ENCODE measurements at regions not wholly inside any gene's neighbourhood (a gene's known extent, or its start where the extent isn't known, plus 50 kb on each side); places are given as distances from the start of the nearest gene placed in this dataset.

DNA sequence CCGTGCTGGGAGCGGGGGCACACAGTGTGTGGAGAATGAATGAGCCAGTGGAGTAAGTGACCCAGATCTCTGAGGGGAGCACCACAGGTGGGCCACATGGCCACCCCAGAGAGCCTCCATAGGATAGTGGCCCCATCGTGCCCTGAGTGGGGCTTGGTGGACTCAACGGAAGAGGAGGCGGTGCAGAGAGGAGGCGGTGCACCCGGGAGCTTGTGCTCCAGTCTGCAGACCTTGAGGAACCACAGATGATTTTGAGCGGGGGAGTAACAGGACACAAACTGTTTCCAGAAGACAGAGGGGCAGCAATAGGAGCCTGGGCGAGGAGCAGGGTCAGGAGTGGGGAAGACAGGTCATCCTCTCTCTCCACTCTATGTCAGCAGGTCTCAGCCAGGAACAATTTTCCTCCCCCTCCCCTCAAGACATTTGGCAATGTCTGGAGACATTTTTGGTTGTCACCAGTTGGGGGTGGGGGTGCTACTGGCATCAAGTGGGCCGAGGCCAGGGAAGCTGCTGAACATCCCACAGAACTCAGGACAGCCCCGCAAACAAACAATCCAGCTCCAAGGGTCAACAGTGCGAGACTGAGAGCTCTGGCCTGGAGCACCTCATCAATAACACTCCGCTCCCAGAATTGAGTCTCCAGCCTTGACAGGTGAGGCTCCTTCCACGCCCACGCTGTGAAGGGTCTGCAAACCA is 182.2 kb downstream of the USP12 start:
- no peak for DNase-seq
- TF ChIP-seq CTCF (IDR thresholded peaks at IDR 0.05): no peak
- intact Hi-C loops (cut with DNase I; ENCODE audit: low total_unique reads): loop anchor here (10.0 kb wide), 1 partner anchor 185 kb away; the partner anchor contains the start of gene USP12
- H3K36me3 ChIP-seq: no peaks in the 10 kb centered on the region
- H3K9me3 ChIP-seq: no peaks in the 10 kb centered on the region
- no peak overlapping the region for H3K4me3 ChIP-seq
- H3K4me1 ChIP-seq: peaks cover 0 to 46% (median 16%) of the 10 kb centered on the region in 4 donors
- H3K27ac ChIP-seq: no peak overlapping the region
- peaks cover 0 to 2% of the 10 kb centered on the region in 2 donors for H3K27me3 ChIP-seq

GRCh38 chr13:26988059-26988769 is 183.4 kb downstream of the USP12 start:
- Histone ChIP-seq H3K4me3 (no peak overlapping the region), H3K27ac (no peak overlapping the region), H3K27me3 (peaks cover 0 to 2% of the 10 kb centered on the region in 2 donors), H3K9me3 (no peaks in the 10 kb centered on the region), H3K4me1 (peaks cover 0 to 53% (median 19%) of the 10 kb centered on the region in 4 donors), H3K36me3 (no peaks in the 10 kb centered on the region)
- intact Hi-C loops (cut with DNase I; ENCODE audit: low total_unique reads): loop anchor here (10.0 kb wide), 1 partner anchor 187 kb away; the partner anchor contains the start of gene USP12
- DNase-seq: no peak
- TF ChIP-seq CTCF (IDR thresholded peaks at IDR 0.05): no peak

DNA sequence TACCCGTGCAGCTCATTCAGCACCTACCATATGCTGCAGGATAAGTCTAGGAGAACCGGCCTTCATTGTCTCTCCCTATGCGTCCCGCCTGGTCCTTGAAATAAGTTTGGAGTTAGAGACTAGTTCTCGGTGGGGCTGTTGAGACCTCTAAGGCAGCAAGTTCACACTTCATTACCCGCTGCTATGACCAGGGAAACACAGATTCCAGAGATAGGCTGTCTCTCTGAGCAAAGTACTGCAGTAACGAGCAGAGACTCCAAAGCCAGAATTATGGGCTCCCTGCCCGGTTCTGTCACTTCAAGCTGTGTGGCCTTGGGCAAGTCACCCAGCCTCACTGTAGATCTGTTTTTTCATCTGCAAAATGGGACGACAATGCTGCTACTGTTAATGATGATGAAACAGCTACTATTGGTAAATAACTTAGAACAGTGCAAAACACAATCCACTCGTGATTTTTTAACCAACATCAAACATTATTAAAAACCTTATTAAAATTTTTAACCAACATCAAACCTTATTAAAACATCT is 184.1 kb downstream of the USP12 start:
- Histone ChIP-seq H3K36me3 (no peaks in the 10 kb centered on the region), H3K27me3 (peaks cover 0 to 2% of the 10 kb centered on the region in 2 donors), H3K27ac (no peak overlapping the region), H3K4me1 (peaks cover 0 to 50% (median 15%) of the 10 kb centered on the region in 4 donors), H3K9me3 (no peaks in the 10 kb centered on the region), H3K4me3 (no peak overlapping the region)
- peak in 1 of 2 donors; percentile 25 for DNase-seq
- TF ChIP-seq CTCF (IDR thresholded peaks at IDR 0.05): no peak
- intact Hi-C loops (cut with DNase I; ENCODE audit: low total_unique reads): loop anchor here (10.0 kb wide), 1 partner anchor 187 kb away; the partner anchor contains the start of gene USP12

- H3K9me3 ChIP-seq: no peaks in the 10 kb centered on the region
- H3K27me3 ChIP-seq: peaks cover 0 to 2% of the 10 kb centered on the region in 2 donors
- no peak overlapping the region for H3K4me3 ChIP-seq
- DNase-seq: peak; percentile 76 to 79
- peaks cover 0 to 31% (median 9%) of the 10 kb centered on the region in 4 donors for H3K4me1 ChIP-seq
- H3K27ac ChIP-seq: peak overlapping the region in 1 of 2 donors; percentile 75
- intact Hi-C loops (cut with DNase I; ENCODE audit: low total_unique reads): loop anchor here (2.0 to 10.0 kb wide), 3 partner anchors 189 to 375 kb away; partner anchors contain the start of gene USP12
- peak; percentile 72 to 91 for TF ChIP-seq CTCF (IDR thresholded peaks at IDR 0.05)
- no peaks in the 10 kb centered on the region for H3K36me3 ChIP-seq
Observed at GRCh38 chr13:26985285-26985878, 186.2 kb downstream of the USP12 start.

GRCh38 chr13:26984337-26984736 is 187.3 kb downstream of the USP12 start:
- Histone ChIP-seq H3K9me3 (no peaks in the 10 kb centered on the region), H3K27ac (peak overlapping the region; percentile 68 to 75), H3K4me1 (peaks cover 0 to 31% (median 9%) of the 10 kb centered on the region in 4 donors), H3K4me3 (no peak overlapping the region), H3K27me3 (peaks cover 0 to 2% of the 10 kb centered on the region in 2 donors), H3K36me3 (no peaks in the 10 kb centered on the region)
- TF ChIP-seq CTCF (IDR thresholded peaks at IDR 0.05): no peak
- no peak for DNase-seq
- intact Hi-C loops (cut with DNase I; ENCODE audit: low total_unique reads): loop anchor here (2.0 to 10.0 kb wide), 3 partner anchors 190 to 376 kb away; partner anchors contain the start of gene USP12
